NCI-H345 (cell line): ENCODE measurements at regions not wholly inside any gene's neighbourhood (a gene's known extent, or its start where the extent isn't known, plus 50 kb on each side); places are given as distances from the start of the nearest gene placed in this dataset.

Source experiments
- DNase-seq: peaks from one replicate; lab custom pipeline; 2025; lab: John Stamatoyannopoulos, UW

GRCh38 chr5:103375863-103376591 is 117.5 kb downstream of the MACIR start:
- DNase-seq, result no peak

- DNase-seq, result no peak
Measured at GRCh38 chr5:103375350-103375749, 116.8 kb downstream of the MACIR start.

- DNase-seq, result no peak
Measured at GRCh38 chr5:103374473-103374963, 116.0 kb downstream of the MACIR start.

DNA sequence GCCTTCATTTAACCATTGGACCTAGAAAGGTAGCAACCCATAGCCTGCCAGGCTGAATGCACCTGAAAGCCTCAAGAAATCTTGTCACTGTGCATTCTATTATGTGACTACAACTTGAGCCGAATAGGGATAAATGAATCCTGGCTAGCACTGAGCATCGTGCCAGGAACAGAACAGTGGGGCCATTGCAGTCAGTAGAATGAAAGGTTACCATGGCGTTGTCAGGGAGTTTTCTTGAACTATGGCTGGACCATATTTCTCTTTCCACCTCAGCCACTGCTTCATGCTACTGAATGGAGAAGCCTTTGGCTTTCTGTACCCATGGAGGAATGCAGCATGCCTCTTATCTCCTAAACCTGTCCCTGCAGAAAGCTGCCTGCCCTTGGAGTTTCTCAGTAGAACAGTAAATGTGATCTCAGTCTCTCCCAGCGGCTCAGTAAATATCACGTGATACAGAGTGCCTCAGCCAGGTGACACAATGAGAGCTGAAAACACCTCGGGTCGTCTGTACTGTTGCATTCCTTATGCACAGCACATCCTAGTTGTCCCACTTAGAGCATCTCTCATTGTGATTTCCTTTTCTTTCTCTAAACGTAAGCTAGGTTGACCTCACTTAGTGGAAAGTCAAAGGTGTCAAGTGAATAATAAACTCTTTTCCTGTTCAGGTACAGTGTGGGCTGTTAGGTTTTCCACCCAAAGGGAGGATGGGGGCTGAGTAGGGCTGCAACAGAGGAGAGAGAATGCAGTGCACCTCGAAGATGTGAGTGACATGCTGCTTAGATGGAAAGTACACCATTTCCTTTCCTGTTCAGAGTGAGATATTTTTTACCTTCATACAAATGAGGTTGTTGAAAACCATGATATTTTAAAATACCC is 115.3 kb downstream of the MACIR start:
- no peak for DNase-seq

DNA sequence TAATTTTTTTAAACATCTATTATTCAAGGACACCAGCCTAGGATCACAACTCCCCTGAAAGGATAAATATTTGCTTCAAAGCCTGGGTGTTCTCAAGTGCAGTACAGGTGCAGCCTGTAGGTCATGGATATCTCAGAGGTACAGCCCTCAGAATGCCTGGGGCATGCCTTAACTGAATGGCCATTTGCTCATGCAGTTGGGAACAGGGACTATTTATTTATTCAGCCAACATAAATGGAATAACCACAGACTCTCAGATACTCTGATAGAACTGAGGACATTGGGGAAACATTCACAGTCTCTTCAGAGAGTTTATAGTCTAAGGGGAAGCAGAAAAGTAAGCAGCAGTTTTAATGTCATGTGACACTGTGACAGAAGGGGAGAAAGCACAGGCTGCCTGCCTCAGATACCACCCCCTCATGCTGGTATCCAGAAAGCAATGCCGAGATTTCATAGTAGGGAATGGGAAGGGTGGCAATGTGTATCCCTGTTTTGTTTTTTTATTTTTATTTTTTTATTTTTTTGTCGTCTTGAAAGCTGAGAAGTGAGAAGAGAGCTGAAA is 112.6 kb downstream of the MACIR start:
- DNase-seq, result no peak

DNA sequence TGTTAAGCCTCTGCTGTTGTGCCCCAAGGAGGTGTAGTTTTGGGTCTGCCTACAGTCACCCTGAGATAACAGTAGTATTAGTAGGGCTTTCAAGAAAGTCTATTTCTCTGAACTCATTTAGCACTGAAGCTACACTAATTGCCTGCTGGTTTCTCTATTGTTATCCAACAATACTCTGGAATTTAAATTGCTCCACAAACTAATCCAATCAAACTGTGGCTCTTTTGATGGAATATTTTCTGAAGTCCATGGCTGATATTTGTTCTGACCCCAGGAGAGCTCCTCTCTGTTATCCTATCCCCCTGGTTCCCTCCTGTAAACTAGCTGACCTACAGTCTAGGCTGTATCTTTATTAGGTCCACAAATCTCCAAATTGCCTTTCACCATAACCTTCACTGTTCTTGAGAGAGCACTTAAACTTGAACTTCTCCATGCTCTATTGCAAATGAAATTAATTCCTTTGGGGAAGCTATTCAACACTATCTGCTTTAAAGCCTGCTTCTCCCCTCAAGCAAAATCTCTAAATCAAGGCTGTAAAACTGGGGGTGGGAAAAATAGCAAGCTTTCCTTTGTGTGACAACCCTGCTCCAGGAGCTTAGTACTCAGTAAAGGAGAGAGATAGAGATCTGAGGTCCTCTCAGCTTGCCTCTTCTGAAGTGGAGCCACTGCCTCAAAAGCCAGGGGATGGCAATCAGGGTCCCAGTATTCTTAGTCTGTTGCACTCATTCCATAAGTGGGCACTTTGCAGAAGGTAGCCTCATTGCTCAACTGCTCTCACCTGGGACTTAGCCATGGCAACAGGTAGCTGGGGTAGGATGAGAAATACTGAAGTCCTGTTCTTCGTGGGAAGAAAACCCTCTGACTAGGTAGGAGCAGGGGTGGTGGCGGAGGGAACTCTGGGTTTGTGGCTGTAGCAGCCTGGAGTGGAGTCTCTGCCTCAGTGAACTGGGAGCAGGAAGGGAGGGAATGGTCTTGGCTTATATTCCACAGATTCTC is 110.9 kb downstream of the MACIR start:
- DNase-seq, result no peak

DNA sequence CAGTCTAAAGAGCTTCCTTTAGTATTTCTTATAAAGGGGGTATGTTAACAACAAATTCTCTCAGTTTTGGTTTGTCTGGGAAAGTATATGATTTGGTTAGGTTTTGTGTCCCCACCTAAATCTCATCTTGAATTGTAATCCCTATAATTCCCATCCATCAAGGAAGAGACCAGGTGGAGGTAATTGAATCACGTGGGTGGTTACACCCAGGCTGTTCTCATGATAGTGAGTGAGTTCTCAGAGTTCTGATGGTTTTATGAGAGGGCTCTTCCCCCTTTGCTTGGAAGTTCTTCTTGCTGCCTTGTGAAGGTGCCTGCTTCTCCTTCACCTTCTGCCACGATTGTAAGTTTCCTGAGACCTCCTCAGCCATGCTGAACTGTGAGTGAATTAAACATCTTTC is 109.1 kb downstream of the MACIR start:
- DNase-seq, result no peak

DNA sequence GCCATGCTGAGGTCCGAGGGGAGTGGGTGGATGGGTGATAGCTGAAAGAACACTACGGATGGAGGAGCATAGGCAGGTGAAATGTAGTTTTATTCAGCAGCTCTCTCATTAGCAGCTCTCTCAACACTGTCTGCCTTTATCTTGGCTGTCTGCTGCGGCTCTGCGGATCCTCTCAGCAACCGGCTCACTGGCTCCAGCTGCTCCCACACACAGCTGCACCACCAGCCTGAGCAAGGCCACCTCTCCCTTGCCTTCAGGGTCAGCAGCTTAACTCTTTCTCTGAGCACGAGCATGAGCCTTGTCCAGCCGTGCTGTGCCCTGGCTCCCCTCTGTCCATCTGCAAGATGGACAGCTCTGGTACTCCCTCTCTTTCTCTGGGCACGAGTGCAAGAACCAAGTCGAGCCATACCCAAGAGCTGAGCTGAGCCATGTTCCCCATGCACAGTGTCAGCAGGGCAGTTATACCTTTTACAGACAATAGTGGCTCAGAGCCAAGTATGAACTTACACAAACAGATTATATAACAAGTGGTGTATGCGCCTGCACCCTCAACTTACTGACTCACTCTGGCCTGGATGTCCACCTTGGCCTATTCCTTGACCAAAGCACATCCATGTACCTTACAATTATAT is 108.5 kb downstream of the MACIR start:
- no peak for DNase-seq

DNA sequence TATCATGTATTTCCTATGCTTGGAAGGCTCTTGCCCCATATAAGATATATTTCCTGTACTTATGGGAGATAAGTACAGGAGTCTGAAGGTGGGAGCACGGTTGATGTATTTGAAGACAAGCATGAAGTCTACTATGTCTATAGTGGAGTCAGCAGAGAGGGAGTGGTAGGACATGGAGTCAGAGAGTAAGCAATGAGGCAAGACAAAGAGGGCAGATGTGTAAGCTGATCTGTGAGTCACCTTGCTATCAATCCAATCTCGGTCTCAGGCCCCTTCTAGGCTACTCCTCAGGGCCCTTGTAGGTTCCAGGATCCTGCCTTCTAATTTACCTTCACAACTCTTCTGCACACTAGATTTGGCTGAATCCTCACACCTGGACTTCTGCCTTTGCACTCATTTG is 105.5 kb downstream of the MACIR start:
- DNase-seq, result no peak

DNA sequence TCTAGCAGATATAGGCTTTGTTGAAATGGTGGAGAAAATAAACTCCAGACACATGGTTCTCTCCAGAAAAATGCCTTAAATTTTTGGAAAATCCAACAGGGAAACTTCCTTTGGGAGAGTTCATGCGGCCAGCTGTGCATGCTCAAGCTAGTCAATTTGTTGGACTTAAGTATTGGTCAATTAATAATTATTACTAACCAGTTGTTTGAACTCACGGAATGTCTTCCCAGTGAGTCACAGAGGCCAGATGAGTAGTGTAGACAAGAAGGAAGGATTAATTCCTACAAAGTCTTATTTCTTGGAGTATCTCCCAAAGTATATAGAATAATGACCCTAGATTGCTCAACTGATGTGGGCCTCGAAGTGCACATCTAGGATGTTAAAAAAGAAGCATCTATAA is 103.6 kb downstream of the MACIR start:
- DNase-seq, result no peak

- no peak for DNase-seq
Measured at GRCh38 chr5:103360475-103360874, 101.9 kb downstream of the MACIR start.

GRCh38 chr5:103358305-103358995 is 99.9 kb downstream of the MACIR start:
- DNase-seq, result no peak

DNA sequence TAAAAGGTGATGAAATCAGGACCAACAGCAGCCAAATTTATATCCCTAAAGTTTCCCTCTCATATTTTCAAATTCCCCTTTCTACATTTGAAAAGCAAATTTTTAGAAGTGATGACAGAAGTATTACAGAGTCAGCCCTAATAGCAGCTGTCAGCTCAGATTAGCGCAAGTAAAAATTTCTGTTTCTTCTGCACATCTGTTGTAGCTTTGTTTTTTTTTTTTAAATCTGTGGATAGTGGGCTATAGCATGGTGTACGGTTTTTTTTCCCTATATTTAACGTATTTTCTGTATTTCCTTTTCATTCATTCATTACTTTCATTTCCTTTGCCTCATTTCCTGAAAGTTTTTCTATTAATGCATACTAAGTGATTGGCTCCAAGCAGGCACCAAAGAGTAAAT is 99.1 kb downstream of the MACIR start:
- no peak for DNase-seq

DNA sequence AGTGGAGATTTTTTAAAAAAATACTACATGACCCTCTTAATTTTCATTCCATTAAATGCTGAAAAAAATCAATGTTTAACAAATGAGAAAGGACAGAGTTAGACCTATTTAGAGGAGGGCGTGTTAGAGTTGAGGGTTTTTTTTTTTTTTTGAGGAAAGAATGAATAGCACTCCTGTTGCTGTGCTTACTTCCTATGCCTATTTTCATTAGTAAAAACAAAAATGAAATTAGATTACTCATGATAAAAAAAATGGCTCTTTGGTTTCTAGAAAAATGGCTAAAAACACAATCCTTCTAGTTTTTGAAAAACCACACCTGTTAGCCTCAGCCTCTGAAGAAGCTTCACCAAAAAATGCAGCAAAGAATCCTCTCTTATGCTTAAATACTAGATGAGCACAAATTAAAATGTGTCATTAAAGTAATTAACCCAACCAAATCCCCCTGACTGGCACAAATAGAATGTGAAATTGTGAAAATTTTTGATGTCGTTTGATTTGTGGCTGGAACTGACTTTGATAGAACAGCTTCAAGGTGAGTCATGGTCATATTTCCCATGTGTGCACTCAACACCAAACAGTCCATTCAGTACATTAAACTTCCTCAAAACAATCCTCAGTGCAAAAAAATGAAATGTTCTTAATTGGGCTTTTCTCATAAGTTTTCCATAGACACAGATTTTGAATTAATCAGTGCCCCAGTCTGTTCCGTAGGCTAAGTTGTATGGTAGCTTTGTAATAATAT is 98.0 kb downstream of the MACIR start:
- no peak for DNase-seq

- DNase-seq, result no peak
Measured at GRCh38 chr5:103355579-103355978, 97.0 kb downstream of the MACIR start.

DNA sequence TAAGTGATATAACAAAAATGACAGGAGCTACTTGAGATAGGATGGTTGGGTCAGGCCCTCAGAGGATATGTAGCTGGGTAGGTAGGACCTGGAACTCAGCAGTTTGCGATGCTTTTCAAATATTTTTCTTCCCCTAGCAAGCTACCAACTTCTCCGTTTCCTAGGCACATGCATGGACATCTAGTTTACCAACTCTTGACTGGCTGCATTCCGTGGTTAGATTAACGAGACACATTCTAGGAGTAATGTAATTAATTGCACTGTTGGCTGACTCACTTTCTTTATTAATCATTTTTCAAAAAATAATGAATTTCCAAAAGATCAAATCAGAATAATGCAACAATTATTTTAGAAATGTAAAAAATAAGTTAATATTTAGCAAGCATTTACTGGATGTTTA is 95.9 kb downstream of the MACIR start:
- DNase-seq, result no peak

GRCh38 chr5:103353581-103353980 is 95.0 kb downstream of the MACIR start:
- no peak for DNase-seq

DNA sequence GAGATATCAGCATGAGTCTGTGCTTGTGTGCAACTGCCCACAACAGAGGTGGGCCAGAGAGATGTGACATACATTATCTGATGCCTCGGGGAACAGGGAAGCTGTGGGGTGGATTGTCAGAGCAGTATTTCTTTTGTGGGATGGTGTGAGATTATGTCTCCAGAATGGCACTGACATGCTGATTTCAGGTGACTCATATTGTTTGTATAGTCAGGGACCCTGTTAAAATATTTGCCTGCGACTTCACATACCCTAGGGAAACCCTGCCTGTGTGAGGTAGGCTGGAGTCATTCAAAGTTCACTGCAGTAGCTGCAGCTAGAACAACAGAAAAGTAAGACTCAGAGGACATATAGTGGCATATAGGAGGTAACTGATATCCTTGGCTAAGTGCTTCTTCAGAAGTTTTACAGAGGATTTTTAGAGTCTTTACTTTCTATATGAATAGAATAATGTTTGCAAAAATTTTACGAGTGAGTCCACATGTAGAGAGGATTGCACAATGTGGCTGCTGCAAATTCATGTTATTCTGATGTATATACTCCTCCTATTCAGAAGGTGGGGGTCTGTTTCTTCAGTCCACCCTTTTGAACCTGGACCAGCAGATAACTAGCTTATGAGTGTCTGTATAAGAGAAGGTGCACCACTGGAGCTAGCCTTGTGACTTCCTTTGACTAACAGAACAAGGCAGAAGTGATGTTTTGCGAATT is 89.3 kb downstream of the MACIR start:
- no peak for DNase-seq

GRCh38 chr5:103346162-103346748 is 87.7 kb downstream of the MACIR start:
- DNase-seq, result no peak
